HG03135 (cell line): ENCODE measurements at regions not wholly inside any gene's neighbourhood (a gene's known extent, or its start where the extent isn't known, plus 50 kb on each side); places are given as distances from the start of the nearest gene placed in this dataset.

Experiments used
- ATAC-seq: cut with Tn5 transposase; IDR thresholded peaks from one replicate; pipeline ENCODE4 v1.9.1; 2021; ENCODE audit warnings: mild to moderate bottlenecking, moderate library complexity; ENCODE audit not compliant: unreplicated experiment

- no peak for ATAC-seq
These were observed 340.8 kb upstream of the KIAA1217 start for GRCh38 chr10:23868121-23868520.

GRCh38 chr10:23869548-23869947, 339.4 kb upstream of the KIAA1217 start:
- ATAC-seq: no peak

GRCh38 chr10:23869996-23870395, 338.9 kb upstream of the KIAA1217 start:
- ATAC-seq: no peak

GRCh38 chr10:23870651-23871610, 338.0 kb upstream of the KIAA1217 start:
- ATAC-seq: no peak

- ATAC-seq: no peak
These were observed 336.6 kb upstream of the KIAA1217 start for GRCh38 chr10:23872290-23872689.

- ATAC-seq: no peak
These were observed 331.1 kb upstream of the KIAA1217 start for GRCh38 chr10:23877791-23878320.

- no peak for ATAC-seq
These were observed 324.3 kb upstream of the KIAA1217 start for GRCh38 chr10:23884670-23885069.

- no peak for ATAC-seq
These were observed 323.1 kb upstream of the KIAA1217 start for GRCh38 chr10:23885853-23886252.

GRCh38 chr10:23886355-23886754, 322.6 kb upstream of the KIAA1217 start:
- ATAC-seq: no peak

- ATAC-seq: no peak
These were observed 317.6 kb upstream of the KIAA1217 start for GRCh38 chr10:23891301-23891700.

- ATAC-seq: no peak
These were observed 316.6 kb upstream of the KIAA1217 start for GRCh38 chr10:23892296-23892695.

GRCh38 chr10:23897267-23897666, 311.7 kb upstream of the KIAA1217 start:
- ATAC-seq: no peak

- no peak for ATAC-seq
These were observed 311.1 kb upstream of the KIAA1217 start for GRCh38 chr10:23897861-23898260.

- no peak for ATAC-seq
These were observed 309.8 kb upstream of the KIAA1217 start for GRCh38 chr10:23899166-23899565.

GRCh38 chr10:23910291-23910690, 298.6 kb upstream of the KIAA1217 start:
- ATAC-seq: no peak

GRCh38 chr10:23912884-23913404, 296.0 kb upstream of the KIAA1217 start:
- no peak for ATAC-seq

- no peak for ATAC-seq
These were observed 294.3 kb upstream of the KIAA1217 start for GRCh38 chr10:23914641-23915040.

GRCh38 chr10:23917251-23917840, 291.6 kb upstream of the KIAA1217 start:
- ATAC-seq: no peak

GRCh38 chr10:23918090-23918723, 290.7 kb upstream of the KIAA1217 start:
- ATAC-seq: no peak

GRCh38 chr10:23918839-23919238, 290.1 kb upstream of the KIAA1217 start:
- ATAC-seq: no peak
